ENCODE measurements at regions not wholly inside any gene's neighbourhood (a gene's known extent, or its start where the extent isn't known, plus 50 kb on each side); places are given as distances from the start of the nearest gene placed in this dataset.
"Not testable (repeated sequence)": the region's sequence is repeated elsewhere in the genome, so short reads cannot be mapped to it uniquely, and the experiment has no call there.

- no peak for DNase-seq
These were observed 272.8 kb downstream of the OLFM4 start for GRCh38 chr13:53301449-53301848.

GRCh38 chr13:53305419-53305818, 276.8 kb downstream of the OLFM4 start:
- DNase-seq: not testable (repeated sequence)

- no peak for DNase-seq
These were observed 282.2 kb downstream of the OLFM4 start for GRCh38 chr13:53310786-53311185.

- no peak for DNase-seq
These were observed 282.9 kb downstream of the OLFM4 start for GRCh38 chr13:53311561-53311960.

GRCh38 chr13:53321296-53321801, 292.7 kb downstream of the OLFM4 start:
- no peak for DNase-seq

DNA sequence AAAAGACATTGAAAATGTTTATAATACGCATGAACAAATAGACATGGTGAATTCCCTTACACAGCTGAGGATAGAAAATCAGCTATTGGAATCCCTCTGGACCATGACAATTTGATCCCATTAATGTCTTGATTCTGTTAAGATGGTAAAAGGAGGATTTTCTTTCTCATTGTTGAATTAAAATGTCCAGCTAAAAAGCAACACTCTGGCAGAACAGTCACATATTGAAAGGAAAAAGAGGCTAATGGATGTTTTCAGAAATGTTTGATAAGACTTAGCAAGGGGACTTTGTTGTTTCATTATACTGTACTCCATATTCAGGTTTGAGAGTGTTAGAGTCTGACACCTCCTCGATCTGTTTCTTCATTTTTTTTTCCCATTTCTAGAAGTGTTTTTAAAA, 296.0 kb downstream of the OLFM4 start:
- DNase-seq: no peak

GRCh38 chr13:53326716-53327115, 298.1 kb downstream of the OLFM4 start:
- no peak for DNase-seq

DNA sequence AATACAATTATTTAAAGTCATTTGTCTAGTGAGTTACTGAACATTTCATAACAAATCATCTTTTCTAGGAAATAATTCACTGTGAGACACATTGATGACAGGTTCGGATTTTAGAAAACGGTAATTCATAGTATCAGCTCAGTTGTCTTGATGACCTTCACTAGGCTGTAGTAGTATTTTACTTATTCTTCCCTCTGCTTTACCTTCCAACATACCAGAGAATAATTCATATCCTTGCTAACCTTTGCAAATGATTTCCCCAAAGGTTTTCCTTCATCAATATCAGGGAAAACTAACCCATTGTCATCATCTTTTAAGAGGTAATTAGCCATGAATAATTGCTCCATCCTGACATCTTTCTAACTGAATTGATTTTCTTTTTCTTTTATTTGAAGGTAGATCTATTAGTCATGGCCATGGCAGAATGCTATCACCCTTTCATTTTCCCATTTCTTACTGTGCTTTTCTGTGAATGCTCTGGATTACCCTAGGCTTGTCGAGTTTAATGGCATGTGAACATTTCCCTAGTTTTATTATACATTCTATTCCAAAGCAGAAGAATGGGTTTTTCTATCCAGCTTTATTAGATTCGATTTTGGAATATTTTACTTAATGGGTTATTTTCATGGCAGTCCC, 299.2 kb downstream of the OLFM4 start:
- no peak for DNase-seq

GRCh38 chr13:53336441-53337160, 308.0 kb downstream of the OLFM4 start:
- no peak for DNase-seq

- no peak for DNase-seq
These were observed 310.1 kb downstream of the OLFM4 start for GRCh38 chr13:53338760-53339159.

DNA sequence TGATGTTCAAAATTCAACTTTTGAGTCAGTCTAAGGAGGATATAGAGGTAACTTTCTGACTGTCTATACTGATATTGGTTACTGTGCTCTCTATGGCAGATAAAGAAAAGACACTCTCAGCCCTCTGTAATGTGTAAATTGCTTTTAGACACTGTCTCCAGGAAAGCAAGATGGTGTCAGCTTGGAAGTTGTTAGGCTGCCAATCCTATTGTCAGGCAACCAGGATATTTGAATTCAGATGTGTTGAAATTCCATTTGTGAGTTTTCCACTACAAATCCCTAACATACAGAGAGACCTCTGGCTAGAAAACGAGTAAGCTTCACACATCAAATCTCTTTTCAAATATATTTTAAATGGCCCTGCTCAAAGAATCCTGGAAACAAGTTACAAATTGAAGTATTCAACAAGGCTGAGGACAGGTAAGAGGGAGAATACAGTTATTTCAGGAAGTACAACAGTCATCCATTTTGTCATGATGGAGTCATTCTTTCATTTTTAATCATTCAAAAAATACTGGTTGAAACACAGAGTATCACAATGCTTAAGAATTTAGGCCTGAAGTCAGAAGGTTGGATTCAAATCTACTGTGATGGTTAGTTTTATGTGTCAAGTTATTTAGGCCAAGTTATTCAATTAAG, 312.0 kb downstream of the OLFM4 start:
- no peak for DNase-seq

- DNase-seq: no peak
These were observed 312.5 kb downstream of the OLFM4 start for GRCh38 chr13:53341144-53341510.

GRCh38 chr13:53342623-53343360, 314.2 kb downstream of the OLFM4 start:
- DNase-seq: no peak

- DNase-seq: no peak
These were observed 314.7 kb downstream of the OLFM4 start for GRCh38 chr13:53343361-53343744.

- DNase-seq: no peak
These were observed 322.4 kb downstream of the OLFM4 start for GRCh38 chr13:53351021-53351420.

DNA sequence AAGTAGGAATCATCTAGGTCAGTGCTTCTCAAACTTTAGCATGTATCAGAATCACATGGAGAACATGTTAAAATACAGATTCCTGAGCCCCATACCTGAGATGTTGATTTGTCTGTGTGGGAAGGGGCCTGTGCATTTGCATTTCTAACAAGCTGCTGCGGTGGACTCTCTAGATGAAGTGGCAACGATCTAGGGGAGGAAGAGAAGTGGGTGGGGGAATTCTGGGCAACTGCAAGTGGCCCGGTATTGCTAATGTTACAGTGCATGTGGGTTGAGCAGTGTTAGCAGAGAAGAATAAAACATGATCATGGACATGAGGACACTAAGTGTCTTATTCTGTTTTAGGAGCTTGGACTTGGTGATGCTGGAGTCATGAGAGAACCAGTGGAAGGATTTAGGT, 329.0 kb downstream of the OLFM4 start:
- DNase-seq: no peak

DNA sequence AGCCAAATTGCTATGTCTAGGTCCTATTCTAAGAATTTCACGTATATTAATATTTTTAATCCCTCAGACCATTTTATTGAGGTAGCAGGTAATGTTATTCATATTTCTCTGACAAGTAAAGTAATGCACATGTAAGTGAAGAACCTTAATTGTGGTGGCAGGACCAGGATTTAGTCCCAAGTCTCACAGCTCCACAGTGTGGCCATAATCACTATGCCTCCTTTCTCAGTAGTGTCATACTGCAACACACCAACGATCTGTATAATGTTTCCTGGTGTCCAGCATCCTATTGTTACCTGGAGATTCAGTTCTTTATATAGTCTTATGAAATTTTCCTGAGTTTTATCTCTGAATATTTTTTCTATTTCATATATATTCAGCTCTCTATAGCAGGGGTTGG, 340.3 kb downstream of the OLFM4 start:
- DNase-seq: no peak

- DNase-seq: no peak
These were observed 350.9 kb downstream of the OLFM4 start for GRCh38 chr13:53379485-53379884.

GRCh38 chr13:53382008-53382407, 353.4 kb downstream of the OLFM4 start:
- DNase-seq: no peak

- DNase-seq: no peak
These were observed 369.4 kb downstream of the OLFM4 start for GRCh38 chr13:53398051-53398450.

DNA sequence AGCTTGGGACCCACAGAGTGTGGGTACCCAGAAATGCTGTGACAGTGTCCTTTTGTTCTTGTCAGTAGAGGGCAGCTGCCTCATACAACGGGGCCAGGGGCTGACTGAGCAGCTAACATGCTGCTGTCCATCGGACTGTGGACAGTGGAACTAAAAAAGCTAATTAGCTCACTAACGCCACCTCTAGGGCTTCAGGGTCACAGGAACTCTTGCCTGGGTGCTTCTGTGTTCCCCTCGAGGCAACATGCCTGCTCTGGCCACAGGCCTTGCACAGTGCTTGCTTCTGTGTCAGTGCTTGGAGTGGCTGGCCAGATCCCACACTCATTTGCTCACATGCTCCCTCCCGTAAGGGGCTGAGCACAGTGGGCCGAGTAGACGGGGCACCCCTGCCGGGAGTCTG, 377.0 kb downstream of the OLFM4 start:
- DNase-seq: no peak

DNA sequence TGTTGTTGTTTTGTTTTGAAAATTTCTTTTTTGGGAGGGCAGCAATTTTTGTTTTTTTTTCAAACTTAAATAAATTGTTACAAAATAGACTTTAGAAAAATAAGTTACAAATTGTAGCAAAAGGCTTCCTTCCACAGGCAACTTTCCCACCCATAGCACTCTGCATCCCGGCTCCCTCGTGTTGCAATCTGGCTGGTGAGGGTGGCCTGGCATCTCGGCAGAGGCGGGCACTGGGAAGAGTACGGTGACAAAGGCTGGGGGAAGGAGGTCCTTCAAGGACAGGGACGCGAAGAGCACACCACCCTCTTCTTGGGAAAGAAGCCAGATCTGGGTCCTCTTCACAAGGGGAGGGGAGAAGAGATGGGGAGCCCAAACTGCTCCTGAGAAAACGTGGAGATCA, 379.7 kb downstream of the OLFM4 start:
- DNase-seq: no peak

- DNase-seq: no peak
These were observed 380.4 kb downstream of the OLFM4 start for GRCh38 chr13:53408847-53409568.

All from DMS 273 treated with DMSO at 0.1 percent for 48 hours (cell line).